ENCODE measurements at regions not wholly inside any gene's neighbourhood (a gene's known extent, or its start where the extent isn't known, plus 50 kb on each side); places are given as distances from the start of the nearest gene placed in this dataset.
A peak's percentile ranks its signal among the peaks of the same experiment; 100 is the strongest.
"Not testable (repeated sequence)": the region's sequence is repeated elsewhere in the genome, so short reads cannot be mapped to it uniquely, and the experiment has no call there.

DNA sequence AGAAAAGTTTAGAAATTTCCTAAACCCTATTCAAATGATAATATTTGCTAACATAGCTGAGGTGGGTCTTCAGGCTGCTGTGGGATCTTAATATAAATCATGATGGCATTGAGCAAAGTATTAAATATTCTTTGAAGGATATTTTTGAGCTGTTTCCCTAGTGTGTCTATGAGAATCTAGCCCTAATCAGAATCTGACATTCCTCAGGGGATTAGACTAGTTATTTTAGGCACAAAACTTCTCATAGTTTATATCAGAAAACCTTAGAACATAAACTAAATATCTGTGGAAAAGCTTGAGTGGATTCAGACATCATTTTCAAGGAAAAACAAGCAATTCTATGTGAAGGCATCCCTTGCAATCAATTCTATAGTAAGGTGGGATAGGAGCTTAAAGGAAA, 594.5 kb downstream of the RFPL4B start:
- no peak for DNase-seq

DNA sequence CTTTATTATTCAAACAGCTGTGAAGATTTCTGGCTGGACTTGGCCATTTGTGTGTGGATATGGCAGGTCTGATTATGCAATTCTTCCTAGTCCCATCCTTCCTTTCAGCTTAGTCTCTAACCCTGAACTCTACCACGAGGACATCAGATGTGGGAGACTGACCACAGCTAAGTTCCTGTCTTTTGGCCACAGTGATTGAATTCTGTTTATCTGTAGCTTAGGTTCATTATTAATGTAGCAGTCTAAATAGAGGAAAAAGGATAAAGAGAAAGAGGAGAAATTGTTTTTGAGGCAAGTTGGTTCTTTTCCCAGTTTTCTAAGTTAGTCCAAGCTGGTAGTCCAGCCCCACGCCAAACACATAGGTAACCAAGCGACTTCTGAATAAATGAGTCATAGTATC, 598.9 kb downstream of the RFPL4B start:
- DNase-seq, result no peak

DNA sequence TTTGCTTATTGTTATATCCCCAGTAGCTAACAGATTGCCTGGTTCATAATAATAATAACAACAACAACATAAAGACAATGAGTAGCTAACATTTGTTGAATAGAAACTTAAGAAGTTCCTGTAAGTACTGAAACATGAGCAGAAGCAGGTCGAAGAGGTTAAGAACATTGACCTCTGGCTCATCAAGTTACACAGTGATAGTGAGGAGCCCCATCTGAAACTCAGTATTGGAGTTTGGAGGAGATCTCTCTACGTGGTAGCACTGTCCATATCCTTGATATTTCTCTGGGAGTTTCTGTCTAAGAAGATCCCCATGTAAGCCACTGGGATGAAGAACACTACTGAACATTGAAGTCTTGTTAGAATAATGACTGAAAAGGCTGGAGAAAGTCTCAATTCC, 600.4 kb downstream of the RFPL4B start:
- no peak for DNase-seq

DNA sequence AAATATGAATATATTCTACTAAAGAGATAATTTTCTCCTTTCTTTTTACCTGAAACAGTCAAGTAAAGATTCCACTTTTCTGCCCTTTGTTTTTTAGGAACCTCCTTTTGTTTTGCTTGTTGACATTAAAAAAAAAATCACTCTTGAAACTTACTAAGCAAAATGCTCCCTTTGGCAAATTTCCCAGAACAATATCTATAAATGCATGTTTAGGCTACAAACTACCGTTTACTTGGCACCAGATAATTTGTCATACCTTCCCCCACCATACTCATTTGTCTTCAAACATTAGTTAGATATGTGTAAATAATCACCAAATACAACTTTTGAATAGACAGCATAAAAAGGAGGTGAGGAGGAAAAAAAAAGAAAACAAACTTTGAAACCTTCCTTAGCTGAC, 604.7 kb downstream of the RFPL4B start:
- DNase-seq, result peak; percentile 4

DNA sequence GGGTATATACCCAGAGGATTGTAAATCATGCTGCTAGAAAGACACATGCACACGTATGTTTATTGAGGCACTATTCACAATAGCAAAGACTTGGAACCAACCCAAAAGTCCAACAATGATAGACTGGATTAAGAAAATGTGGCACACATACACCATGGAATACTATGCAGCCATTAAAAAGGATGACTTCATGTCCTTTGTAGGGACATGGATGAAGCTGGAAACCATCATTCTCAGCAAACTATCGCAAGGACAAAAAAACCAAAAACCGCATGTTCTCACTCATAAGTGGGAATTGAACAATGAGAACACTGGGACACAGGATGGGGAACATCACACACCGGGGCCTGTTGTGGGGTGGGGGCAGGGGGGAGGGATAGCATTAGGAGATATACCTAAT, 608.6 kb downstream of the RFPL4B start:
- not testable (repeated sequence) for DNase-seq

DNA sequence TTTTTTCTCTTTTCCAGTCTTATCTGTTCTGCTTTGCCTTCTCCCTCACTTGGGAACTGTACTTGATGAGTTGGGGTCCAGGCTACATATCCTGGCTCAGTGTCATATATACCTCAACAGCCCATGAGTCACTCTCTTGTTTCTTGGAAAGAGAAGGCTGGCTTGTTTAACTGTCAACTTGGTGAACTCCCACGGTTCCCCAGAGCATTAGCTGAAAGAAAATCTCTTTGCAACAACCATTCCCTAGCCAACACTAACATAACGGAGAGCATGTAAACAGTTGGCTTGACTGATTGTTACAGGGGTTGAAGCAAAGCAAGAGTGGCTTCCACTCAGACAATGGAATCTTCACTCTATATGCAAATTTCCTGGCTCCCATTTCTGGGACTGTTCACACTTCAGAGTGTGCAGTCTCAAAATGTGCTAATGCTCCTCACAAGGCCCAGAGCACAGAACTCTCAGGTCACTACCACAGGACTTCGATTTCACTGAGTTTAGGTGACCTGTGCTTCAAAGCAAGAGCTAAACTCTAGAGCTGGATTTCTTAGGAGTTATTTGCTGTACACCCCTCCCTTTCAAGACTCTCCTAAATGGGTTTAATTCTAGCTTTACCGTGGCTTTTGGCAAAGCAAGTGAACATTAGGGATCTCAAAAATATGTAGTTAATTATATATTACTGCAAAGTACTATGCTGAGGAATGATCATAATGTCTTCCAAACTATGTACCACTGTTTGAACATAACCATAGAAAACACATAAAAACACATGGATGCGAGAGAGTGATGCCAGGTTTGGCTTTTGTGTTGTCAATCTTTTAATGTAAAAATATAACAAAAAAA, 609.8 kb downstream of the RFPL4B start:
- DNase-seq, result no peak

DNA sequence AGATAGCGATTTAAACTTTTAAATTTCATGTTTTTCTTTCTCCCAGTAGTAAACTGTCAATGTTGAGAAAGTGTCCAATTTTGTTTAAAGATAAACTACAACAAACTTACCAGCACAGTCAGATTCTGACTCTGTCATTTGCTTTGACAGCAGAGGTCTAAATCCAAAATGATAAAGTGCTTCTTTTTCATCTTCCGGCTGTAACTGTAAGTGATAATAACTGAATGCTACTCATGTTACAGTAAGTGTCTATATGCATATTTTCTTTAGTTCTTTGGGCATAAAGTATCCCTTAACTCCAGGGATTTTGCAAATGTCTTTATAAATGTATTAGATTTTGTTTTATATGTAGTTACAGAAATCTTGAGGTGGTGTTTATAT, 610.4 kb downstream of the RFPL4B start:
- no peak for DNase-seq

DNA sequence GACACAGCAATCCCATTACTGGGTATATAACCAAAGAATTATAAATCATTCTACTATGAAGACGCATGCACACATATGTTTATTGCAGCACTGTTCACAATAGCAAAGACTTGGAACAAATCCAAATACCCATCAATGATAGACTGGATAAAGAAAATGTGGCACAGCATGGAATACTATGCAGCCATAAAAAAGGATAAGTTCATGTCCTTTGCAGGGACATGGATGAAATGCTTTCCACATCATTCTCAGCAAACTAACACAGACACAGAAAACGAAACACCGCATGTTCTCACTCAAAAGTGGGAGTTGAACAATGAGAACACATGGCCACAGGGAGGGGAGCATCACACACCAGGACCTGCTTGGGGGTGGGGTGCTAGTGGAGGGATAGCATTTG, 613.0 kb downstream of the RFPL4B start:
- DNase-seq, result not testable (repeated sequence)

DNA sequence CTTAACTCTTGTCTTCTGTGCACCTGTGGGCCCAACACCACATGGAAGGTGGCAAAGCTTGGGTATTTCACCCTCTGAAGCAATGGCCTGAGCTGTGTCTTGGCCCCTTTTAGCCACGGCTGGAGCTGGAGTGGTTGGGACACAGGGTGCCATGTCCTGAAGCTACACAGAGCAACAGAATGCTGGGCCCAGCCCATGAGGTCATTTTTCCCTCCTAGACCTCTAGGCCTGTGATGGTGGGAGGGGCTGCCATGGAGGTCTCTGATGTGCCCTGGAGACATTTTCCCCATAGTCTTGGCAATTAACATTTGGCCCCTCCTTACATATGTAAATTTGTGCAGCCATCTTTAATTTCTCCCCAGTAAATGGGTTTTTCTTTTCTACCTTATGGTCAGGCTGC, 620.8 kb downstream of the RFPL4B start:
- no peak for DNase-seq

DNA sequence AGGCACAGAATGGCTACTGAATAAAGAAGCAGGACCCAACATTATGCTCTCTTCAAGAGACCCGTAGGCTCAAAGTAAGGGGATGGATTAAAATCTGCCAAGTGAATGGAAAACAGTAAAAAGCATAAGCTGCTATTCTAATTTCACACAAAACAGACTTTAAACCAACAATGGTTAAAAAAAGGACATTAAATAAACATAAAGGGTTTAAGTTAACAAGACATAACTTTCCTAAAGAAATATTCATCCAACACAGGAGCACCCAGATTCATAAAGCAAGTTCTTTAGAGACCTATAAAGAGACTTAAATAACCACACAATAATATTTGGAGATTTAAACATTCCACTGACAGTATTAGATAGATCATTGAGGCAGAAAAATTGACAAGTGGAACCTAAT, 624.5 kb downstream of the RFPL4B start:
- no peak for DNase-seq

DNA sequence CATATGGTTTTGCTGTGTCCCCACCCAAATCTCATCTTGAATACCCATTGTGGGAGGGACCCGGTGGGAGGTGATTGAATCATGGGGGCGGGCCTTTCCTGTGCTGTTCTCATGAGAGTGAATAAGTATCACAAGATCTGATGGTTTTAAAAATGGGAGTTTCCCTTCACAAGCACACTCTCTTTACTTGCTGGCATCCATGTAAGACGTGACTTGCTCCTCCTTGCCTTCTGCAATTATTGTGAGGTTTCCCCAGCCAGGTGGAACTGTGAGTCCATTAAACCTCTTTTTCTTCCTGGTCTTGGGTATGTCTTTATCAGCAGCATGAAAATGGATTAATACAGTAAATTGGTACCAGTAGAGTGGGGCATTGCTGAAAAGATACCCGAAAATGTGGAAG, 627.8 kb downstream of the RFPL4B start:
- not testable (repeated sequence) for DNase-seq

DNA sequence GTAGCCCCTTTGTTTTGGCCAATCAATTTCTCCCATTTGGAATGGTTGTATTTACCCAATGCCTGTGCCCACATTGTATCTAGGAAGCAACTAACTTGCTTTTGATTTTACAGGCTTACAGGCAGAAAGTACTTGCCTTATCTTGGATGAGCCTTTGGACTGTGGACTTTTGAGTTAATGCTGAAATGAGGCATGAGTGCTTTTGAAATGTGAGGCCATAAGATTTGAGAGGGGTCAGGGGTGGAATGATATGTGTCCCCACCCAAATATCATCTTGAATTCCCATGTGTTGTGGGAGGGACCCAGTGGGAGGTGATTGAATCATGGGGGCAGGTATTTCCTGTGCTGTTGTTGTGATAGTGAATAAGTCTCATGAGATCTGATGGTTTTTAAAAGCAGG, 629.4 kb downstream of the RFPL4B start:
- not testable (repeated sequence) for DNase-seq

DNA sequence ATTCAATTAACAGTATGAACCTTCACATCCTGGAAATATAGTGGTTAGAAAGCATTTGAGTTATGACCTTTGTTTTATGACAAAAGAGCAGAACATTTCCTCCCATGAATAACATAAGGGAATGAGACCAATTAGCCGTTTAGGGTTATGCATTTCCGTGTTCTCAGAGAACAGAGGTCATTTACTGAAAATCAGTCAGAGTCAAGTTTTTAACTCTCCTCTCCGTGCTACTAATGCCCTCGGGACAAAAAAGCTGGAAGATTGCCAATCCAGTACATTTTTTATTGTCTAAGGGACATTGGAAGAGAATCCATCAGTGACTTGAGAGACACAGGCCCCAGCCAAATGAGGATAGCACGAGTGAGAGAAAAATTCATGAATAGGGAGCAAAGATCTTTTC, 632.7 kb downstream of the RFPL4B start:
- peak; percentile 1 for DNase-seq

DNA sequence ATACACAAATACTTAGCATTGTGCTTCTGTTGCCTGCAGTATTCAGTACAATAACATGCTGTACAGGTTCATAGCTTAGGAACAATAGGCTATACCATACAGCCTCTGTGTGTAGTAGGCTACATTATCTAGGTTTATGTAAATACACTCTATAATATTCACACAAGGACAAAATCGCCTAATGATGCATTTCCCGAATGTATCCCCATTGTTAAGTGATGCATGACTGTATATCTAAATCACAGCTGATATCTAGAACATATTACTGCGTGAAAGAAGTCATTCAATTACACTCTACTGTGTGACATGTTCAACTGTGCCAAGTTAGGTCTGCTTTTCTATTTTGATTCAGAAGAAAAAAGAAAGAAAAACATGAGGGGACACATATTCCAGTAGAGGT, 633.5 kb downstream of the RFPL4B start:
- no peak for DNase-seq

DNA sequence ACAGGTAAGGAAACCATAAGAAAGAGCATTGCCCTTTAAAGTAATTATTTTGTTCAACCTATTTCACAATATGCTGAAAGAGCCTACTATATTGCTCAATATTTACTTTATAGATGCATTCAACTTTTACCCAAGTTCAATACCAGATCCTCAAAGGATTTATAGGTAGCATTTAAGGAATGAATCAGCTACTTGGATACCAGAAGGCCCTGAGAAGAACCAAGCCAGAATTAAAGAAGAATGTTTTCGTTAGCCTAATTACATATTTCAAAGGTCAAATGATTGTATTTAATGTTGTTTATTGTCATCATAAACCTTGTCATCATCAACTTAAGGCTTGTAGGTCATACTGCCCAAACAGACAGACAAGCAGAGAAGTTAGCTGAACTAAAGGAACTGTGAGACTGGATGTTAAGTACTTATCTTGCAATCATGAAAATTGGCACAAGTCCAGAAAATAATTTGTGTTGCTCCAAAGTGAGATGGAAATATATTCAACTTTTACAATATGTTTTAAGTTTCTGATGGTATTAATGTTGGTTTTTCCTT, 636.7 kb downstream of the RFPL4B start:
- no peak for DNase-seq

DNA sequence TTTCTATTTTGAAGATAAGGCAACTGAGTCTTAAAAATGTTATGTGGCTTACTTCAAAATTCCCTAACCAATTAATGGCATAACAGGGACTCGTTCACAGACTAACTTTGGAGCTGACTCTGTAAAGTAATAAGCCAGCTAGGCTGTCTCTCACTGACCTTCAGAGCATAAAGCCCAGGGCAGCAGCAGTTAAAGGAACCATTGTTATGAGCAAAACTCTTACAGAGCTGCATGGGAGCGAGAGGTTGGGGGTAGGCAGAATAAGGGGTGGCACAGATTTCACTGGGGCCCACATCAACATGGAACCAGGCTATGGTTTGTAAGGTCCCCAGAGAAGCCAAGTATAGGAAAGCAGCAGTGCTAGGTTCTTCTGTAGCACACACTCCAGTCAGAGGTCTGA, 637.8 kb downstream of the RFPL4B start:
- DNase-seq, result no peak

DNA sequence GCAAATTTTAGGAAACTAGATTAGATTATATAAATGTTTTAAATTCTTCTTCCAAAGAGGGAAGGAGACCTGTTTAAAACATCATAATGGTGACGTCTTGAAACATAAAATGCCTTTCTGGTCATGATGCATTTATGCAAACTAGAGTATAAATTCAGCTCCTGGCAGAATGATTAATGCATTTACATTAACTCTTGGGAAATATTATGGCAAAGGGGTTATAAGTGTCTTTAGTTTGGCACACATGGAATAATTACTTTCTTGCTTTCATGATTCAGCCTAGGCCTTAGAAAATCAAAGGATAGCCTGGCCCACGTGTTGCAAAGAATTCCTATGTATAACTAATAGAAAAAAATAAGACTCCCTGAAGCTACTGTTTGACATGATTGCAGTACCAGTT, 639.2 kb downstream of the RFPL4B start:
- no peak for DNase-seq

DNA sequence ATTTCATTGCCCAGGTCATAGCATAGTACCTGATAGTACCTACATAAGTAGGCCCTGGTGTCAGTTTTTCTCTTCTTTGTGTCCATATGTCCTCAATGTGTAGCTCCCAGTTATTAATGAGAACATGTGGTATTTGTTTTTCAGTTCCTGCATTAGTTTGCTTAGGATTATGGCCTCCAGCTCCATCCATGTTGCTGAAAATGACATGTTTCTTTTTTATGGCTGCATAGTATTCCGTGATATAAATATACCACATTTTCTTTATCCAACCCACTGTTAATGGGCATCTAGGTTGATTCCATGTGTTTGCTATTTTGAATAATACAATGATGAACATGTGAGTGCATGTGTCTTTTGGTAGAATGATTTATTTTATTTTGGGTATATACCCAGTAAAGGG, 641.6 kb downstream of the RFPL4B start:
- DNase-seq, result no peak

DNA sequence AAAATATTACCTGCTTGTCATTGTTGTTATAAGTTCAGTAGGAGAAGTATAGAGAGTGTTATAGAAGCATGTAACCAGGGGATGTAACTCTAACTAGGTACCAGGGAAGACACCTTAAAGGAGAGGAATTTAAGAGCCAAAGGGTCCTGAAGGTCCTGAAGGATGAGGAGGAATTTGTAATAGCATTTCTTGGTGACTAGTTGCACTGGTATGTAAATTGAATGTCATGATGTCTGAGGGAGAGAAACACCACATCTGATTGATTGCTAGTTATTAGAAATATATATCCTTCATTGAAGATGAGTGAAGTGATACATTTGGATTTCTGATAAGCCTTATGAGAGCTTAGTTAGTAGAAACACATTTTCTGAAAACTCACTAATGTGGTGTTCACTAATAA, 643.8 kb downstream of the RFPL4B start:
- DNase-seq, result no peak

DNA sequence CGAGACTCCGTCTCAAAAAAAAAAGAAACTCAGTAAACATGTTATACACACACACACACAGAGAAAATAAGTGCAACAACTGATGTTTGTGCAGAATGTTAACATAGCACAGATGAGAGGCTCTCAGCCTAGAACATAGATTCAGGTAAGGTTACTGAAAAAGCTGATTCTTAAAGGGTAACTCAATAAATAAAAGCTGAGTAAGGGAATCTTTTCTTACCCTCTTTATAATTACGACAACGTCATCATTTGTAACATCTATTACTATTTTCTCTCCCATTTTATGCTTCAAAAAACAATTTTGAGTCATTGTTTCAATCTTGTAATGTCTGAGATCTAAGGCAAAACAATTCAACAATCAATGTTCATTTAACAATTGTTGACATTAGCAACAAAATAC, 644.8 kb downstream of the RFPL4B start:
- no peak for DNase-seq

DNA sequence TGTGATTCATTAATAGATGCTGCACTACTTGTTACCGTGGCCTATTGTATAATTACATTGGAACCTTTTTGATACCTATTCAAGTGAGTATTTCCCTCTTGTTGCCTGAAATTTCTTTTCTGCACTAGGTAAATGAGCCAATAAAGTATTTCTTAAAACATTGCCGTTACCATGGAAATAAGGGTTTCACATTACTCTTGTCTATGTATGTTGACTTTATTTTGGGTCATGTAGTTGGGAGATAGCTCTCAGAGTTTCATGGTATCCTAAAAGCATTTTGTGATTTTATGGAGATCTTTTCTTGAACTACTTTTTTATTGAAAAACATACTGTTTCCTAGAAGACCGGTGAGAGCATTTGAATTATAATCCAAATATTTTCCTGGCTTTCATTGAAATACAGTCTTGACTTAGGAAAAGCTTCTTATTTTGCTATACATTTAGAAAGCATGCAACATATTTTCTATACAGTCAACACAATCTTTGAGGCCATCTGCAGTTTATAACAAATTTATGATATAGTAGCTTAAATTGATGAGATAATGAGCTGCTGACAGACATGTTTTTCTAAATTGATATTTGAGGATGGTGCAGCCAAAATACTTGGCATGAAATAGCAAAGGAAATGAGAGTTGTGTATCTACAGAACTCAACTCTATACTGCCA, 650.4 kb downstream of the RFPL4B start:
- no peak for DNase-seq

DNA sequence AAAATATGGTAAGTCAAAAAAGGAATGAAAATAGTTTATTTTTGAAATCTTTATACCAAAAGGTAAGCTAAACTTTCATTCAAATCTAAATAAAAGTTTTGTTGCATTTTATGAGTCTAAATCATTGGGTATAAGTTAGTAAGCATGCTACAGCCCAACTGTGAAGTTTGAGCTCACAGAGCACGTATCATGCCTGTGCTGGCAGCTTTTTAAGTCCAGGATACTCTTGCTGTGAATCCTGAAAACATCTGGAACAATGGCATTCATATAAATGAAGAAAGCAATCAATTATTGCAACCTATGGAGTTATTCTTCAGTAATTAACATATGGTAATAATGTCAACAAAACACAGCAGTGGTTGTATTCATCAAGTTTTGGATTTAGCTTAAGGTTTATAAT, 656.9 kb downstream of the RFPL4B start:
- no peak for DNase-seq

DNA sequence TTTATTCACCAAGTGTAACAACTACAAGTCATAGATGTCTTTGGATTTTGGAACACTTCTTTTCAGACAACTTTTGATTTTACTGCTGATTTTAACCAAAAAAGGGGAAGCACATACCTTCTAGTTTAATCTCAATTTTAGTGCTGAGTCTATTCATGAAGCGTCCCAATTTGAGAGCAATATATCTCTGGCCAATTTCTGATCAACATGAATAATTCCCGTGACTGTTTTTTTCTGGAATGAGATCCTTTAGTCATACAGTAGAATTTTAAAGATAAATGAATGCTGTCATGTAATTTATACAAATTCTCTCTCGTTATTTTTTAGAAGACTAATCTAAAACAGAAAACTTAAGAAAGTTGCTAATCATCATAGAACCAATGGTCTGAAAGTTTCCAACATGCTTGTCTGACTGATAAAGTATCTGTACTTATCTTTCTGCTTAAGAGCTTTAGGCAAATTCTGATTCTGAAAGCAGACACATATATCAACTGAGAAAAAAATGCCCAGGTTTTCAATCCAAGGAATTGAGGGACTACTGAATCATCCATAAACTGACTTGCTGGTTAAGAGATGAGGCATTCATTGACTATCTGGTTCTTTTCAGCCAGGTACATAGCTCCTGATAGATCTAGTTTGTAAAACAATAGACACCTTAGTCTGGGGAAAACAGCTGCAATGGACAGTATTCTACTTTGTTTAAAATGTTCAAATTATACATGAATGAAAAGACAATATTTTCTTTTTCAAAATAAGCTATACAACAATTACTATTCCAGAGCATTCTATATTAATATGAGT, 657.5 kb downstream of the RFPL4B start:
- no peak for DNase-seq

DNA sequence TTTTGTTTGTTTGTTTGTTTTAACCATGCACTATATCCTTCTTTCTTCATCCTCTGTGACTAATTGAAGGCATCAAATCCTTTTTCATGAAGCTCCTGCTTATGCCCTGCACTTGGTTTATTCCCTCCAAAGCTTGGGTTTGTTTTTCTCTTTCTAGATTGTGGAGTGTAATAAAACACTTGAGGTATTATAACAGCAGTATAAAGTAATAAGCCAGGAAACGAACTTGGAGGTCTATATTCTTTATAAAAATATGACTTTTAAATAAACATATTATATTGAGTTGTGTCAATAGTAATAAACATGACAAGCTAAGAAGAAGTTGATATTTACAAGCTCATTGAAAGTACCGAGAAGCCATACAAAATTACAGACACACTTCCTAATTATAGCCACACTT, 659.4 kb downstream of the RFPL4B start:
- no peak for DNase-seq
